HepG2 (cell line): ENCODE measurements at regions not wholly inside any gene's neighbourhood (a gene's known extent, or its start where the extent isn't known, plus 50 kb on each side); places are given as distances from the start of the nearest gene placed in this dataset.

ENCODE experiments used
- ATAC-seq: fragments of 200-7000 bp; cut with Tn5 transposase; 3 replicates; pipeline ENCODE4 v1.9.1; 2020; ENCODE audit warnings: mild to moderate bottlenecking, moderate library complexity
- BruUV-seq: library from RNA; stranded (reverse); fragments of 400-500 nt; replicated peaks from 2 replicates; lab custom pipeline; 2021; lab: Mats Ljungman, UMichigan
- CTCF ChIA-PET: fragments of 300-600 bp; formaldehyde crosslinking; extraction: SDS; loops from one replicate; lab custom pipeline; 2021; ENCODE audit warnings: low total read pairs, inconsistent platforms, low intra/inter-chr PET ratio; lab: Yijun Ruan, JAX
- POLR2A ChIA-PET: fragments of 350-600 bp; sonication (Branson Sonifier 250); formaldehyde crosslinking; loops from one replicate; lab custom pipeline; 2020; ENCODE audit warnings: antibody characterized with exemption, inconsistent platforms; lab: Yijun Ruan, JAX
- DNase-seq: peaks from one replicate; pipeline ENCODE4 v3.0.0-alpha.2; 2015; ENCODE audit warnings: low spot score
- FAIRE-seq: peaks from 3 replicates; lab custom pipeline; 2011; peaks lifted over from hg19 to GRCh38; lab: Jason Lieb, UNC
- H2AFZ ChIP-seq: one replicate; pipeline ENCODE4 v1.6.1; 2011; ENCODE audit warnings: low read length, inconsistent platforms
- H3K27ac ChIP-seq: fragments of 300-600 bp; 3 replicates; pipeline ENCODE4 v1.8.0; 2011; ENCODE audit warnings: mixed run types, mild to moderate bottlenecking, mixed read lengths, low read length, inconsistent platforms; ENCODE audit not compliant: insufficient read depth; ENCODE audit errors: extremely low read length
- H3K27me3 ChIP-seq, 2 experiments: fragments of 200-600 bp in 1 of 2; 2 replicates in 1 of 2; 3 replicates in 1 of 2; pipeline versions ENCODE4 v1.6.0 to v1.8.0; 2011; ENCODE audit warnings: low read length in 2 of 2, mild to moderate bottlenecking in 2 of 2, moderate library complexity in 2 of 2, inconsistent platforms in 1 of 2; ENCODE audit not compliant: insufficient read depth in 2 of 2, control insufficient read depth in 1 of 2
- H3K36me3 ChIP-seq, 2 experiments: fragments of 200-600 bp in 1 of 2; replicated peaks in 1 of 2; 2 replicates in 1 of 2; 3 replicates in 1 of 2; pipeline versions ENCODE4 v1.5.1 to v1.8.0; 2011; ENCODE audit warnings: low read length in 2 of 2, inconsistent platforms in 1 of 2; ENCODE audit not compliant: insufficient read depth in 2 of 2, control insufficient read depth in 1 of 2
- H3K4me1 ChIP-seq: 2 replicates; pipeline ENCODE4 v1.5.1; 2012; ENCODE audit warnings: low read length, inconsistent platforms; ENCODE audit not compliant: insufficient read depth
- H3K4me2 ChIP-seq: 2 replicates; pipeline ENCODE4 v1.6.0; 2011; ENCODE audit warnings: low read depth, low read length, inconsistent platforms
- H3K4me3 ChIP-seq, 3 experiments: fragments of 200-600 bp in 1 of 3; sonication (generic), shearing (Covaris generic) in 1 of 3; replicated peaks in 1 of 3; 2 replicates each; pipeline ENCODE4 v1.5.1; 2011 to 2016; ENCODE audit warnings: low read length in 3 of 3, inconsistent platforms in 2 of 3, low read depth in 2 of 3, mild to moderate bottlenecking in 2 of 3, control low read depth in 1 of 3, mixed read lengths in 1 of 3; ENCODE audit not compliant: insufficient read depth in 1 of 3
- H3K79me2 ChIP-seq: one replicate; pipeline ENCODE4 v1.6.1; 2011; ENCODE audit warnings: low read length, inconsistent platforms; ENCODE audit not compliant: insufficient read depth
- H3K9ac ChIP-seq: 2 replicates; pipeline ENCODE4 v1.6.0; 2011; ENCODE audit warnings: mild to moderate bottlenecking, low read depth, low read length, inconsistent platforms; ENCODE audit not compliant: insufficient read depth
- H3K9me3 ChIP-seq: 2 replicates; pipeline ENCODE4 v1.5.1; 2012; ENCODE audit warnings: mild to moderate bottlenecking, low read length
- H4K20me1 ChIP-seq: 2 replicates; pipeline ENCODE4 v1.6.0; 2011; ENCODE audit warnings: inconsistent platforms, mild to moderate bottlenecking, low read length, moderate library complexity; ENCODE audit not compliant: insufficient read depth
- ADNP ChIP-seq: sonication (generic); formaldehyde crosslinking; IDR thresholded peaks from 2 replicates; pipeline ENCODE4 v1.4.0; 2020; ENCODE audit warnings: missing genetic modification reagents
- HES4 ChIP-seq: sonication (generic); formaldehyde crosslinking; IDR thresholded peaks from 2 replicates; pipeline ENCODE4 v1.9.0; 2021; ENCODE audit warnings: mild to moderate bottlenecking, missing genetic modification reagents, borderline replicate concordance
- HMGXB3 ChIP-seq: sonication (generic); formaldehyde crosslinking; IDR thresholded peaks from 2 replicates; pipeline ENCODE4 v1.4.0; 2020; ENCODE audit warnings: missing genetic modification reagents, borderline replicate concordance
- IRF2 ChIP-seq: IDR thresholded peaks from 2 replicates; pipeline ENCODE4 v1.6.1; 2018; ENCODE audit warnings: missing genetic modification reagents, missing compliant biosample characterization
- MYPOP ChIP-seq: sonication (generic); formaldehyde crosslinking; IDR thresholded peaks from 2 replicates; pipeline ENCODE4 v1.8.1; 2023; ENCODE audit warnings: mild to moderate bottlenecking, moderate library complexity, missing genetic modification reagents
- PLRG1 ChIP-seq: fragments of 450-650 bp; conservative IDR thresholded peaks from 2 replicates; pipeline ENCODE4 v1.6.1; 2016
- RBM22 ChIP-seq: fragments of 200-400 bp; formaldehyde crosslinking; optimal IDR thresholded peaks from 2 replicates; pipeline ENCODE3; 2017; ENCODE audit warnings: mild to moderate bottlenecking, low read length, moderate library complexity
- TRIM22 ChIP-seq: fragments of 450-650 bp; IDR thresholded peaks from 2 replicates; pipeline ENCODE4 v1.6.1; 2017
- ZBTB49 ChIP-seq: sonication (generic); formaldehyde crosslinking; IDR thresholded peaks from 2 replicates; pipeline ENCODE4 v1.4.0; 2020; ENCODE audit warnings: missing genetic modification reagents, borderline replicate concordance
- ZNF557 ChIP-seq: sonication (generic); formaldehyde crosslinking; IDR thresholded peaks from 2 replicates; pipeline ENCODE4 v1.4.0; 2020; ENCODE audit warnings: missing genetic modification reagents
- ZNF773 ChIP-seq: sonication (generic); formaldehyde crosslinking; IDR thresholded peaks from 2 replicates; pipeline ENCODE4 v1.4.0; 2020; ENCODE audit warnings: missing genetic modification reagents, borderline replicate concordance
- WGBS: methylation state at CpG from one replicate; pipeline ENCODE4 v1.1.6; 2017; ENCODE audit warnings: low lambda C conversion rate; 5-methylcytosine and 5-hydroxymethylcytosine counted together
- in situ Hi-C: cut with HindIII; loops from 2 replicates; pipeline ENCODE4 v1.10.0; 2017; ENCODE audit warnings: low pct_unique_long_range_greater_than_20kb; ENCODE audit not compliant: extremely low pct_ligation_motif_present
- intact Hi-C: fragments of 100-400 bp; cut with micrococcal nuclease; formaldehyde crosslinking; loops from one replicate; pipeline ENCODE4 v1.10.0; 2022; ENCODE audit not compliant: unreplicated experiment

- H3K27ac ChIP-seq: no peak overlapping the region
- H3K36me3 ChIP-seq: no peaks in the 10 kb centered on the region
- in situ Hi-C loops: no loop called here
- H3K9me3 ChIP-seq: peaks cover 54% of the 10 kb centered on the region
- FAIRE-seq: no peak
- H3K4me3 ChIP-seq: no peak overlapping the region
- H2AFZ ChIP-seq: no peak overlapping the region
- POLR2A ChIA-PET: no interaction called here
- no peak for ATAC-seq
- 24% methylated on average over 4 of the region's 4 CpGs for WGBS
- no peaks in the 10 kb centered on the region for H4K20me1 ChIP-seq
- intact Hi-C loops: no loop called here
- no peak overlapping the region for H3K9ac ChIP-seq
- CTCF ChIA-PET: no interaction called here
- H3K4me1 ChIP-seq: no peaks in the 10 kb centered on the region
- no TSS peak for BruUV-seq
- DNase-seq: no peak
- no peaks in the 10 kb centered on the region for H3K79me2 ChIP-seq
- no peaks in the 10 kb centered on the region for H3K27me3 ChIP-seq
- H3K4me2 ChIP-seq: no peak overlapping the region
- TF ChIP-seq ADNP (CRISPR knock-in tag) (no peak), HMGXB3 (no peak), ZNF773 (CRISPR knock-in tag) (no peak), RBM22 (no peak), TRIM22 (no peak), ZNF557 (CRISPR knock-in tag) (no peak), MYPOP (CRISPR knock-in tag) (no peak), PLRG1 (no peak), ZBTB49 (no peak), IRF2 (CRISPR knock-in tag) (no peak), HES4 (CRISPR knock-in tag) (no peak)
Measured at GRCh38 chr21:23455676-23456075, 2151.6 kb downstream of the MRPL39 start.
